Hematopoietic multipotent progenitor cell treated with erythropoietin and hydrocortisone succinate and interleukin-3 and kit ligand, for 6 days (in vitro differentiated cells): ENCODE measurements at regions not wholly inside any gene's neighbourhood (a gene's known extent, or its start where the extent isn't known, plus 50 kb on each side); places are given as distances from the start of the nearest gene placed in this dataset.
"Not testable (repeated sequence)": the region's sequence is repeated elsewhere in the genome, so short reads cannot be mapped to it uniquely, and the experiment has no call there.

Experiments used
- DNase-seq: peaks from one replicate; pipeline ENCODE4 v3.0.0-alpha.2; 2015

DNA sequence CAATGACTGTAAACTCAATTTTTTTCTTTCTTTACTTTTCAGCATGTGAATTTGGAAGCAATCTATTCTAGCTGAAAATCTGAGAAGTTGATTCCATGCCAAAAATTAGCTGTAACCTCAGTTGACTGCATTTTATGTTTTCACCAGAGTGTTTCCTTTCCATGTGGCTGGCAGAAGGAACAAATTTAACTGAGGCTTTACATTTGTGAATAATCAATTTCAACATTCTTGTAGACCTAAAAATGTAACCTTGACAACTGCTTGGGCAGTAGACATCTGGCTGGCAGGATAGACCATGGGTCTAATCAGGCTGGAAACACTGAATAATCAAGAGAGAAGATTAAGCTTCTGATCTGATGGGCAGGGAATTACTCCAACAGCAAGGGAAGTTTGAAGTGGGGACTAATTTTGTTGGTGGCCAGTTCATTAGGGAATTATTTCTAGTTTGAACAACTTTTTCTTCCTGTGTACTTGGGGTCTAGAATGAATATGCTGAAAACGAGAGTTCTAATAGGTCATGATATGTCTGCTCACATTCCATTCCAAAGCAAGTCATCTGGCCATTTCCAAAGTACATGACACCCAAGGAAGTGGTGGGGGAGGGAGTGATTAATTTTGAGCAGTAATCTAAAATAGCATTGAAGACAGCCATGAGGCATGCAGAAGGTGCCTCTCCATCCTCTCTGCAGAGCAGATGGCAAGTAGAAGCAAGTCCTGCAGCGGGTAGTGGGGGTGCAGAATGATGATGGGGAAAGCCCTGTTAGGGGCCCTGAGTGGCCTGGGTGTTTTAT lies 68.2 kb downstream of the ATP23 start:
- DNase-seq, result no peak

DNA sequence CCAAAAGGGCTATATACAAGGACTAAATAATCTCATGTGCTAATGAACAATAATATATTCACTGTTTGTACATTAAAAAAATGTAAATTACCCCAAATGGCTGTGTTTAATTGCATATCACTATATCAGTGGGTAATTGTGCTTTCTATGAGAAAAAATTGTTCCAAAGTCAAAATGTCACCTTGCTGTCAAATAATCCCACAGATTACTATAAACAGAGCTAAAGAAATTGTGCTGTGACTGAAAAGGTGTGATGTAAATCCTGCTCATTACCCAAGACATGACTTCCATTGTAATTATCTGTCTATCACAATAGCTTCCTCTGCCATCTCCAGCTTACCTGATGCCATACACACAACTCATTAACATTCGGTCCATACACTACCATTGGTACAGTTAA lies 70.3 kb downstream of the ATP23 start:
- no peak for DNase-seq

DNA sequence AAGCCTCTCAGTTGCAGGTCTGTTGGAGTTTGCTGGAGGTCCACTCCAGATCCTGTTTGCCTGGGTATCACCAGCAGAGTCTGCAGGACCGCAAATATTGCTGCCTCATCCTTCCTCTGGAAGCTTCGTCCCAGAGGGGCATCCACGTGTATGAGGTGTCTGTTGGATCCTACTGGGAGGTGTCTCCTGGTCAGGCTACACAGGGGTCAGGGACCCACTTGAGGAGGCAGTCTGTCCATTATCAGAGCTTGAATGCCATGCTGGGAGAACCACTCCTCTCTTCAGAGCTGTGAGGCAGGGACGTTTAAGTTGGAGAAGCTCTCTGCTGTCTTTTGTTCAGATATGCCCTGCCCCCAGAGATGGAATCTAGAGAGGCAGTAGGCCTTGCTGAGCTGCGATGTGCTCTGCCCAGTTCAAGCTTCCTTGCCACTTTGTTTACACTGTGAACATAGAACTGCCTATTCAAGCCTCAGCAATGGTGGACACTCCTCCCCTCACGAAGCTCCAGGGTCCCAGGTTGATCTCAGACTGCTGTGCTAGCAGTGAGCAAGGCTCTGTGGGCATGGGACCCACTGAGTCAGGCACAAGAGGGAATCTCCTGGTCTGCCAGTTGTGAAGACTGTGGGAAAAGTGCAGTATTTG lies 81.1 kb downstream of the ATP23 start:
- DNase-seq, result not testable (repeated sequence)

DNA sequence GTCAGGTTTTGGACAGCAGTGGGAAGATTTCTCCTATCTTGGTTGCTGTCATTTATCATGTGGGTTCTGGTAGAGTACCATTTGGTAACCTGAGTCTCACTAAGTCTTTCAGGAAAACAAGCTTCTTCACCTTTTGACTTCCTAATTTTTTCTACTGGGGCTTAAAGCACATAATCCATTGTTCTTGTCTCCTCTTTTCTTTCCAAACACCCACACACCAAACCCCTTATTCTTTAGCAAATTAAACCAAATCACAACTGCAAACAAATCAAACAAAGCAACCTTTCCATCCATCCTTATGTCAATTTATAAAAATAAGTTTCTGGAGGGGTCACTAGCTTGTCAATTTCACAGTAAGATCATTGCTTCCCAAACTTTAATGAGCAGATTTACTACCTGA lies 84.1 kb downstream of the ATP23 start:
- no peak for DNase-seq

DNA sequence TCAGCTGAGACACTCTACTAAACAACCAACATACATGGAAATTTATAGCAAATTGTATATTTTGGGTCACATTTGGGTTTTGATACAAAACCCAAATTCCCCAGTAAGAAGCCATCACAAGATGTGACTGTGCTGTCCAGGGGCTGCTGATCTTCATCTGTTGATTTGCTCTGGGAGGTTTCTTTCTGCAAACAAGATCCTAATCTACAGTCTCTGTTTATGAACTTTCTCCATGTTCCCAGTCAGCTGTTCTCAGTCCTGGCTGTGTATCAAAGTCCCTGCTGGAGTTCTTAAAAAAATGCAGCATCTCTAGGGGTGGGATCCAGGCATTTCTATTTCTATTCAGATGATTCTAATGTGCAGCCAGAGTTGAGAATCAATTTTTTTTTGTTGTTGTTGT lies 85.1 kb downstream of the ATP23 start:
- no peak for DNase-seq

DNA sequence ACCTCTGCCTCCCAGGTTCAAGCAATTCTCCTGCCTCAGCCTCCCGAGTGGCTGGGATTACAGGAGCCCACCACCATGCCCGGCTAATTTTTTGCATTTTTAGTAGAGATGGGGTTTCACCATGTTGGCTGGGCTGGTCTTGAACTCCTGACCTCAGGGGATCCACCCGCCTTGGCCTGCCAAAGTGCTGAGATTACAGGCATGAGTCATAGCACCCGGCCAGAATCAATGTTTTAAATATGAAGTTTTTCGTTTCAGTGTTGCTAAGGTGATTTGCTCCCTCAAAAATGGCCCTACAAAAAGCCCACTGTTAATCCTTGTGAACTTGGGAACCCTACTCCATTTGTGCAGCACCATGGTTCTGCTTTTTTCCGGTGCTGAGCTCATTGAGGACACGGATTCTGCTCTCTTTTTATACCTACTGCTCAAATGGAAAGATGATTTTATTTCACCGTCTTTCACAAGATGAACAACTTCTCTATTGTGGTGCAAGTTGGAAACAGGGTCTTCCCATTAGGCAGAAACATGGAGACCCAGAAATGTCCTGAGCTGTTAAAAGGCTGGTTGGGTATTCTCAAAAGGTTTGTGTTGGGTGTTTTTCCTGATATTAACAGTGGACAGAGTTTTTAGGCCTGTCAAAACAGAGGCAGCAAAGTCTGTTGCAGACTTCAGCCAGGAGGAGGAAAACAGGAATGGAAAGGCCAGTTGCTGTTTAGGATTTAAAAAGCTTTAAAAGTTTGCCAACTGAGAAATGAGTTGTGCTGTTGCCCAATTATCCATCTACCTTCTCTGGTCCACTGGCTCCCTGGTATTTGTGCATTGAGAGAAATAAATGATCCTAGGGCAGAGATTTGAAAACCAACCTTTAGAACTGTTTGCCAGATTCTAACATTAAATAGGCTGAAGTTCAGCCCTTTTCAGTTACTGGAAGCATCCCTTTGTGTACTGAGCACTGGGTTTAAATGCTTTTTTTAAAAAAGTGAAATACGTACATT lies 85.8 kb downstream of the ATP23 start:
- no peak for DNase-seq

DNA sequence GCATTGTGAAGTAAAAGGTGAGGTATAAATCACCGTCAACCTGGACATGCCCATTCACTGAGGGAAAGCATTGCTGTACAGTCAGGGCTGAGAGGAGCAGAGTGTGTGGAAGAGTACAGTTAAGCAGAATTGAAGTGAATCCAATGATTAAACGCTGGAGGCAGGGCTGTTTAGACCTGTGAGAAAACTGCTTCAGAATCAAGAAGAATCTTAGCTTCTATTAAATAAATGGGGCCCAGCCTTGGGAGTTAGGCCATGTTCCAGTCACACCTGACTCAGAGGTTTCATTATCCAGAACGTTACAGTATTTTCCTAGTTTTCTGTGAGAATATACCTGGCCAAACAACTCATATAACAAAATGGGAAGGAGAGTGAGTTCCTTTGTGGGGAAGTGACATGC lies 86.9 kb downstream of the ATP23 start:
- no peak for DNase-seq

DNA sequence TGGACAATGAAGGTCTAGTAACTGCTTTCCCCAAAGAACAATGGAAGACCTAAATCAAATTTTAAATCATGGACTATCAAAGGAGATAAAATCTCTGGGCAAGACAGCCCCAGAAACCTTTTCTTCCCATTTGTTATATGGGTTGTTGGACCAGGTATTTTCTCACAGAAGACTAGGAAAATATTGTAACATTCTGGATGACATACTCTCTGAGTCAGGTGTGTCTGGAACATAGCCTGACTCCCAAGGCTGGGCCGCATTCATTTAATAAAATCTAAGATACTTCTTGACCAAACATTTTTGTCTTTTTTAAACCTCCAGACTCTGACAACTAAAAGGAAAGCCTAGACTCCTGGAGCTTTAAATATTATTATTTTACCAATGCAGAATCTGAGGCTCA lies 87.9 kb downstream of the ATP23 start:
- no peak for DNase-seq

DNA sequence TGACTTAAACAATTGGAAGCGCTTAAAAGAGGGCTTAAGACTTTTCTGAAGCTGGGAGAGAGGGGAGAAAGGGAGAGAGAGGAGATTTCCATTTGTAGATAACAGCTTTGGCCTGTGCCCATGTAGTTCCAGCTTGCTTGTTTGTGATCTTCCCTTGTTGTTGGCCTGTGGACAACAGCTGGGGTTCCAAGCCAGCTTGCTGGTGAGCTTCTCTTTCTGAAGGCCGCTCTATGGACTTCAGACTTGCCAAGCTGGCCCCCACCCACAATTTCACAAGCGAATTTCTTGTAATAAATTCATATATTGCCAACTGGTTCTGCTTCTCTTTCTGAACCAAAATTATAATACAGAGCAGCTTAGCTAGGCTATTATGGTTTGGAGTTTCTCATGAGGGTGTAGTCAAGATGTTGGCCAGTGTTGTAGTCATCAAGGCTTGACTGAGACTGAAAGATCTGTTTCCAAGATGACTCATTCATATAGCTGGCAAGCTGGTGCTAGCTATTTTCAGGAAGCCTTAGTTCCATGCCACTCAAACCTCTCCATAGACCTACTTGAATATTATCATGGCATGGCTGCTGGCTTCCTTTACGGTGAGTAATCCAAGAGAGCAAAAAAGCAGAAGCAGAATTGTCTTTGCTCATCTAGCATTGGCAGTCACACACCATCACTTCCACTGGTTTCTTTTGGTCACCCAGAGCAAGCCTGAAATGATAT lies 89.4 kb downstream of the ATP23 start:
- no peak for DNase-seq

DNA sequence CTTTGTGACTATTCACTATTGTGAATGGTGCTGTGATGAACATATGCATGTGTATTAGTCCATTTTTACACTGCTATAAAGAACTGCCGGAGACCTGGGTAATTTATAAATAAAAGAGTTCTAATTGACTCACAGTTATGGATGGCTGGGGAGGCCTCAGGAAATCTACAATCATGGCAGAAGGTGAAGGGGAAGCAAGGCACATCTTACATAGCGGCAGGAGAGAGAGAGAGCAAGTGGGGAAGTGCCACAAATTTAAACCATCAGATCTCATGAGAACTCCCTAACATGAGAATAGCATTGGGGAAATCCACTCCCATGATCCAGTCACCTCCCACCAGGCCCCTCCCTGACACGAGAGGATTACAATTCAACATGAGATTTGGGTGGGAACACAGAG lies 90.8 kb downstream of the ATP23 start:
- DNase-seq, result no peak

DNA sequence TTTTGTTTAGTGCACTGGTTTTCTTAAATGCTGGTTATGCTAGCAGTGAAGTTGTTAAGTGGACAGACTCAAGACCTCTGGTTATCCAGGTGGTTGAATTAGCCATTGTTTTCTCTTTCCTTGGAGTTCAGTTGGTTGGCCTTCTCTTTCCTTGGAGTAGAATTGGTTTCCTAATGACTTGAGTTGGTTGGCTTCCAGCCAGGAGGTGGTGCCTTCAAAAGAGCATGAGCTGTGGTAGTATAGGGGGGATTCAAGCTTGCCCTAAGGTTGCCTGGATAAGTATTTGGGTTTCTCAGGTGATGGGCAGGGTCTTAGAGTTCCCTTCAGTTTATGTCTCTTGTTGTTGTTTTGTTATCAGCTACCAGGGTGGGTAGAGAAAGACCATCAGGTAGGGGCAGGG lies 92.5 kb downstream of the ATP23 start:
- no peak for DNase-seq

DNA sequence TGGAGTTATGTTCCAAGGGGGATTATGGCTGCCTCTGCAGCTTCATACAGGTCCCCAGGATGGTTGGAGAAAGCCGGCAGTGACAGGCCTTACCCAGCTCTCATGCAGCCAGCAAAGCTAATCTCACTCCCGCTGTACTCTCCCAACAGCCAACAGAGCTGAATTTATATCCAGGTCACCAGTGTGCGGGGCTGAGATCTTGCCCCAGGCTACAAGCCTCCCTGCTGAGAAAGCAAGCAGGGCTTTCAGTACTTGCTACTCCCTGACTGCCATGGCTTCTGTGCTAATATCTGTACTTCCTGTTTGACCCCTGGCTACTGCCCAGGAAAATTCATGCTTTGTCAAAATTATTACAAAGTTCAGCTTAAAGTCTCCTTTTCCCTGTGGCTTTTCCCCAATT lies 92.9 kb downstream of the ATP23 start:
- DNase-seq, result no peak

DNA sequence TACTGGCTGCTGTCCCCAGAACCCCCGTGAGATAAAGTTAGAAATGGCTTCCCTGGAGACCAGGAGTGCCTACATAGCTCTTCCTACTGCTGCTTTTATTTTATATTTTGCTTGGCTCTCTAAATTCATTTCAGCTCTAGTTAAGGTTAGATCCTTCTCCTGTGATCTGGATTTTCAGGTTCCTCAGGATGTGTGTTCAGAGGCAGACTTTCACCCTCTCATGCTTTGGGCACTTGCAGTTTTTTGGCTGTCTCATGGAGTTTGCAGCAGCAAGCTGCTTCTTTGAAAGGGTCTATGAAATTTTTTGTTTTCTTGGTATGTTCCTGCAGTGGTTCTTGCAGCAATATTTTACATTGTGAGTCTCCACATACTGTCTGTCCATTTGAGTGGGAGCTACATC lies 93.3 kb downstream of the ATP23 start:
- no peak for DNase-seq

DNA sequence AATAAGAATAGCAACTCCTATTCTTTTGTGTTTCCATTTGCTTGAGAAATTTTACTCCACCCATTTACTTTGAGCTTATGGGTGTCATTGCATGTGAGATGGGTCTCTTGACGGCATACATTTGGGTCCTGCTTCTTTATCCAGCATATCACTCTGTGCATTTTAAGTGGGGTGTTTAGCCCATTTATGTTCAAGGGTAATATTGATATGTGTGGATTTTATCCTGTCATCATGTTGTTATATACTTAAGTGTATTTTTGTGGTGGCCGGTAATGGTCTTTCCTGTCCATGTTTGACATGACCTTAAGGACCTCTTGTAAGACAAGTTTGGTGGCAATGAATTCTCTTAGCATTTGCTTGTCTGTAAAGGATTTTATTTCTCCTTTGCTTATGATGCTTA lies 100.1 kb downstream of the ATP23 start:
- DNase-seq, result no peak

DNA sequence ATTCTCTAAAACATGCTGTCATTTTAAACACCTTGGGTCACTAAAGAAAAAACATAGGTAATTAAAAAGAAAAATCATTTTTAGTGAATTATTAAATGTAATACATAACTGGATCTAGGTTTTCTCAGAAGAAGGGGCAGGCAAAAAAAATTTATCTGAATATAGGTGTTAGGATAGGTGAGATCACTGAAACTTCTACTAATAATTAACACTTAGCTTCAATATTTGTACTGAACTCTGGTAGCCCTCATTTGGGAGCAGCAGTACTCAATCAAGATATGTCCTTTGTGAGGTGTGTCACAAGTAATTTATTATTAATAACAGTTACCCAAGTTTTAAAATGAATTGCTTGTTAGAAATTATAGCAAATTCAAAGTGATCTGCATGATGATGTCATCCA lies 103.6 kb downstream of the ATP23 start:
- no peak for DNase-seq

DNA sequence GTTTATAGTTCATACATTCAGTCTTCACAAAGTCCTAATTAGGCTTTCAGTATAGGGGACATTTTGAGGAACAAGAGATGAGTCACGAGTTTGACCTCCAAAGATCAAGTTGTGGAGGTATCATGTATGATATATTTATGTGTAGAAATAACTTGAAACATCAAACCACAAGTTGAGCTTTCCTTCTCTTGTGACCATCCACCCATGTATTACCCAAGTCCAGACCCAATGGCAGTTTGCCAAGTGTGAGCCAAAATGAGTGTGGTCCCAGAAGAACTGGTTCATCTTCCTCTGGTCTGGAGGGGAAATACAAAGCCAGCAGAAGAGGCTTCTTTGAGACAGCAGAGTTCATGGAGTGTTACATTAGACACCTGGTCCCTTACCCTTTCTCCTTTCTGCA lies 104.9 kb downstream of the ATP23 start:
- peak; percentile 2 for DNase-seq

DNA sequence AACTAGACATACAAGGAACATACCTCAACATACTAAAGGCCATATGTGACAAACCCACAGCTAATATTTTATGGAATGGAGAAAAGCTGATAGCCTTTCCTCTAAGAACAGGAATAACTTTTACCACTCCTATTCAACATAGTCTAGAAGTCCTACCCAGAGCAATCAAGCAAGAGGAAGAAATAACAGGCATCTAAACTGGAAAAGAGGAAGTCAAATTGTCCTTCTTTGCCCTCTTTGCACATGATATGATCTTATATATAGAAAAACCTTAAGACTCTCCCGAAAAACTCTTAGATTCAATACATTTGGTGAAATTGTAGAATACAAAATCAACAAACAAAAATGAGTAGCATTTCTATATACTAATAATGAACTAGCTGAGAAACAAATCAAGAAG lies 110.0 kb downstream of the ATP23 start:
- DNase-seq, result no peak

DNA sequence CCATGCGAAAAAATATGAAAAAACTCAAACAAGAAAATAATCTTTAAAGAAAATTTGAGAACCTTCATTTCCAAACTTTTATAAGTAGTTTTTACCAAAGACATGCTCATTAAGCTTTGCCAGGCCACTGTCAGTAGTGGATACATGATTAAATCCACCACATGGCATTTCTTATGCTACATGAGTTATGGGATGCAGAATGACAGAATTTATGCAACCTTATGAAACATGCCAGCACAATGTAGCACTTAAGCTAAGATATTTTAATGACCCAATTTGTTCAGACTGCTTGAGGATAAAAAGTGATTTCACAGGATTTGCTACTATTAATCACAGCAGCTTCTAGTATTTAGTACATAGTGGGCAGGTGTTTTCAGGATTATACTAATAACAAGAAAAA lies 123.3 kb downstream of the ATP23 start:
- DNase-seq, result no peak

DNA sequence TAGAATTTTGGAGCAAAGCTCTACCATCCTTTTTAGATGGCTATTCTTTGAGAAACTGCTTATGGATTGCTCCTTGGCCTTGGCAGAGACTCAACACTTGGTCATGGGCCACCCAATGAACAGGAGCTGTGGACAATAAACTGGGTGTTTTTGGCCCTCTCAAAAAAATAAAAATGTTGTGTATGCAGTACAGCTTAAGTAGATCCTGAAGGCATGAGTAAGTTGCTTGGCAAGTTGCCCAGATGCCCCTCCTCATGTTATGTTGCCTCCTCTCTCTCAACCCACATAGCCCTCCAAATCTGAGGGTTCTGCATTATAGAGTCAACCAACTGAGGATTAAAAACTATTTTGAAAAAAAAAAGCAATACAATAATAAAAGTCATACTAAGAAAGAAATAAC lies 124.9 kb downstream of the ATP23 start:
- no peak for DNase-seq

DNA sequence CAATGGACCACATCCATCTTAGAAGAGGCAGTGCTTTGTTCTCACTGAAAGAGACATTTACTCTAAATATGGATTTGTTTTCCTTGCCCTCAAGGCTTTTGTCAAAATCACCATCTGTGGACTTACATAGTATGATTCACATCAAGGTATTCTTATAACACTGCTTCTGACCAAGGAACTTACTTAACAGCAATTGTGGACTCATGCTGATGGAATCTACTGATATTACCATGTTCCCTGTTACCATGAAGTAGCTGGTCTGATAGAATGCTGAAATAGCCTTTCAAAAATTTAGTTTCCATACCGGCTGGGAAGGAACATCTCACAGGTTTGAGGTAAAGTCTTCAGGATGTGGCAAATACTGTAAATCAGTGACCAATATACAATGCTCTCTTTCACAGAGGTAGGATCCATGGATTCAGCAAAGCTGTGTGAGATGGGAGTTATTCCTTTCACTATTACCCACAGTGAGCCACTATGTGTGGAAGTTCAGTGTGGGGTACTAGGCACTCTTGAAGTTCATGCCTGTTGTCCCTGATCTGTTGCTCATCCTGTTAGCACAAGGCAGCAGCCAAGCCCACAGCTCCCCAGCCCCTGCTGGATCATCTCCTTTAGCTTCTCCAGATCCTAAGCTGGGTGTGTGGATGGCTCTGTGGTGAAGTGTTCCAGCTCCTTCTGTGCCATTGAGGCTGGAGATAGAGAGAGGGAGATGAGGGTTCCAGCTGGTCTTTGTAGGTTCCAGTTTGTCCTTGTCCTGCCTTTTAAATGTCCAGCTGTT lies 126.4 kb downstream of the ATP23 start:
- DNase-seq, result no peak

DNA sequence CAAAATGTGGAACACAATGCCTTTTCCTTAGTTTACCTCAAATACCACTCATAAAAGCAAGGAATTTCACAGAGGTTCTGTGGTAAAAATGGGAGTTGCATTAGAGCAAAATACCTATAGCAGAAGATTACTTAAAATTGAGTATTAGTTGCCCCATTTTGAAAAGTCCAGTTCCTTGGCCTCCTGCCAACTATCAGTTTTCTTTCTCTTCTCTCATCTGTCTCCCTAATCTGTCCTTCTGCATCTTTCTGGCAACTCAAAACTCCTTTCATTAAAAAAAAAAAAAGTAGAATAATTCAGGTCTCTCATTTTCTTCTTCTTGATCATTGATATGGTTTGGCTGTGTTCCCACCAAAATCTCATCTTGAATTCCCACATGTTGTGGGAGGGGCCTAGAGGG lies 127.3 kb downstream of the ATP23 start:
- no peak for DNase-seq
